Astrocyte of the spinal cord (primary cell): ENCODE measurements at regions not wholly inside any gene's neighbourhood (a gene's known extent, or its start where the extent isn't known, plus 50 kb on each side); places are given as distances from the start of the nearest gene placed in this dataset.
A peak's percentile ranks its signal among the peaks of the same experiment; 100 is the strongest.

Experiments
- DNase-seq: peaks from one replicate; pipeline ENCODE4 v3.0.0; 2011; ENCODE audit warnings: low read depth, low spot score
- H3K4me3 ChIP-seq: 2 replicates; pipeline ENCODE4 v1.5.1; 2011; ENCODE audit warnings: low read depth, mild to moderate bottlenecking, low read length, moderate library complexity
- in situ Hi-C: cut with HindIII; loops from 2 replicates; pipeline ENCODE4 v1.10.0; 2017; ENCODE audit warnings: low sequenced_read_pairs
- TF ChIP-seq, protein P1 (sequence below): IDR thresholded peaks from 2 replicates; pipeline ENCODE4 v1.5.1; 2012; ENCODE audit warnings: low read depth, mild to moderate bottlenecking, low read length, inconsistent platforms

DNA sequence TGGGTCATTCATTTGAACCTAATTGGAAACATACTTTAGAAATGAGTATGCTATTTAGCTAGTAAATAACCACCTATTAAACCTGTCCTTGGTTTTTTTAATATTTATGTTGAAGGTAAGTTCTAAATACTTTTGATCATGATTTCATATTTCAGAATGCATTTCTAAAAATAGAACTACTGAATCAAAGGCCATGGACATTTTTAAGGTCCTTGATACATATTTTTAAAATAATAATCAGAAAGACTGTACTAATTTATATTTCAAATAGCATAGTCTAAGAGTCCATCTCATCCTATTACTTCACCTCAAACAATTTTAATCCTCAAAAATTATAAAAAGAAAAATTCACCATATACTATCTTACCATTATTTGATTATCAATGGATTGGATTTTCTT, 102.1 kb upstream of the AKR1E2 start:
- TF ChIP-seq, protein P1, sequence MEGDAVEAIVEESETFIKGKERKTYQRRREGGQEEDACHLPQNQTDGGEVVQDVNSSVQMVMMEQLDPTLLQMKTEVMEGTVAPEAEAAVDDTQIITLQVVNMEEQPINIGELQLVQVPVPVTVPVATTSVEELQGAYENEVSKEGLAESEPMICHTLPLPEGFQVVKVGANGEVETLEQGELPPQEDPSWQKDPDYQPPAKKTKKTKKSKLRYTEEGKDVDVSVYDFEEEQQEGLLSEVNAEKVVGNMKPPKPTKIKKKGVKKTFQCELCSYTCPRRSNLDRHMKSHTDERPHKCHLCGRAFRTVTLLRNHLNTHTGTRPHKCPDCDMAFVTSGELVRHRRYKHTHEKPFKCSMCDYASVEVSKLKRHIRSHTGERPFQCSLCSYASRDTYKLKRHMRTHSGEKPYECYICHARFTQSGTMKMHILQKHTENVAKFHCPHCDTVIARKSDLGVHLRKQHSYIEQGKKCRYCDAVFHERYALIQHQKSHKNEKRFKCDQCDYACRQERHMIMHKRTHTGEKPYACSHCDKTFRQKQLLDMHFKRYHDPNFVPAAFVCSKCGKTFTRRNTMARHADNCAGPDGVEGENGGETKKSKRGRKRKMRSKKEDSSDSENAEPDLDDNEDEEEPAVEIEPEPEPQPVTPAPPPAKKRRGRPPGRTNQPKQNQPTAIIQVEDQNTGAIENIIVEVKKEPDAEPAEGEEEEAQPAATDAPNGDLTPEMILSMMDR = no peak
- no peak for DNase-seq
- in situ Hi-C loops = no loop called here
- H3K4me3 ChIP-seq = no peak overlapping the region

DNA sequence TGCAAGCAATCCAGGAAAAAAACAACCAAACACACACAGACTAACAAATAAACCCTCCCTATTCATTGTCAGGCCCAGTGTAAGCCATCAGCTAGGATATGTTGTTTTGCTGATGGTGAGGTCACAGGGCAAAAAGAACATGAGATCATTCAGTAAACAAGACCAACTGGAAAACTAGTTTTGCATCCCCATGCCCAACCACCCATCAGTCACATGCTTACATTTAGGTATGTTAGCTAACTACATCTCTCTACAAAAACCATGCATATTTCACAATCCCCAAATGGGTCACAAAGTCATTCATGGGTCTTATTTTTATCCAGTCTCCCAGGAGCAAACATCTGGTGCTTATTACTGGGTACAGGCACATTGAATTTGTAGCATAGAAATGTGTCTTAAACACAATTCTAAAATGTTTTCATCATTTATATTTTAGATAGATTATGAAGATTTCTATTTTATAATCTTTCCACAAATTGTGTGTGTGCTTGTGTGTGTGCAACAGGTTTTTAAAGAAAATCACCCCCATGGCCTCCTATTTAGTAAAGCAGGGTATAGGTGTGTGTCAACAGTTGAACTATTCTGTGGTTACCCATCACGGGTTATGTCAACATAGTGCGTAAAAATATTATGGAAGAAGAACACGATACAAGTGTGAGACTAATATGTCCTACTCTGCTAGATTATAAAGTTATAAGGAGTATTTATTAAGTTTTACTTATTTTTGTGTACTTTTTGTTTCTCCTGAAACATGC, 103.8 kb upstream of the AKR1E2 start:
- H3K4me3 ChIP-seq = no peak overlapping the region
- DNase-seq = peak; percentile 56
- TF ChIP-seq, protein P1 = no peak
- in situ Hi-C loops = no loop called here

DNA sequence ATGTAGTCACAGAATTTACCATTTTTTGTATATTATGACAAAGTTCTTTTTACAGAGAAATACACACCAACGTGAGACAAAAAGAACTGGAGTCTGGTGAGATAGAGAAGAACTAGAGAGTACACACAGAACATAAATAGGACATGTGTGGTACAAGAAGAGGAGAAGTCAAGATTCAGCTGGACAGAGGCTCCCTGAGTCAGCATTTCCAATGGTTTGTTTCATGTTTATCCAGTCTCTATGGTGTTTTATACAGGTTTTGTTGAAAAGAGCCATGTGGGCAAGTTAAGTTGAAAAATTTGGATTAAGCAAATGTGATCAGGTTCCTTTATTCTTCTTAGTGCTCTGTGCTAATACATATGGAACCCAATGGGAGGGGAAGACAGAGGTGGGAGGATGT, 105.5 kb upstream of the AKR1E2 start:
- DNase-seq = peak; percentile 57
- no peak overlapping the region for H3K4me3 ChIP-seq
- in situ Hi-C loops = no loop called here
- TF ChIP-seq, protein P1 = no peak

DNA sequence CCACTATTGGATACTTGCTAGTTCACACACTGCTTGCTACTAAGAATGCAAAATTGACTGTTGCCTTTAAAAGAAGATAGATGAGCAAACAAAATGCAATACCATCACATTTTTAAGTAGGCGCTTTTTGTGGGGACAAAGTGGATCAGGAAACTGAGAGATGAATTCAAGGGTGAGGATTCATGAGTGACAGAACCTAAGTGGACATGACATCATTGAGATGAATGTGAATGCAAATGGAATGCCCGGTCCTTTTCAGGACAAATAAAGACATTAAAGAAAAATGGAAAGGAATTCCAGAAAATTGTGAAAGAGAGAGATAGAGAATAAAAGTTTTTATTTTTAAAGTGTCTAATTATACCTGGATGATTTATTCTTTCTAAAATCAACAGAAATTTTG, 106.3 kb upstream of the AKR1E2 start:
- in situ Hi-C loops = no loop called here
- DNase-seq = no peak
- TF ChIP-seq, protein P1 = no peak
- H3K4me3 ChIP-seq = no peak overlapping the region

DNA sequence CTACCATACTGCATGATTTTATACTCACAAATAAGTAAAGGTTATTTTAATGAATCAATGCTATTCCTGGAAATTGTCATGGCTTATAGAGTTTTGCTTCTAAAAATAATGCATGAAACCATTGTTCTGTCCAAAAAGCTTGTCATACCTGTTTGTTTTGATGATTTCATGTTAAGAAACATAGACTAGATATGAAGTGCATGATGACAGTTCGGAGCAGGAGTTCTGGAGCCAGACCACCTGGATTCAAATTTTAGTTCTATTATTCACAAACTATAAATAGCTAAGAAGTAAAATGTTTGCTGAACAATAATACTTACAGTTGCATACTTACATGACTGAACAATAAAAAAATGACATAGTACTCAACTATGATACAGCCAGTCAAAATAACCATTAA, 107.0 kb upstream of the AKR1E2 start:
- no peak overlapping the region for H3K4me3 ChIP-seq
- TF ChIP-seq, protein P1 = no peak
- no peak for DNase-seq
- in situ Hi-C loops = no loop called here

DNA sequence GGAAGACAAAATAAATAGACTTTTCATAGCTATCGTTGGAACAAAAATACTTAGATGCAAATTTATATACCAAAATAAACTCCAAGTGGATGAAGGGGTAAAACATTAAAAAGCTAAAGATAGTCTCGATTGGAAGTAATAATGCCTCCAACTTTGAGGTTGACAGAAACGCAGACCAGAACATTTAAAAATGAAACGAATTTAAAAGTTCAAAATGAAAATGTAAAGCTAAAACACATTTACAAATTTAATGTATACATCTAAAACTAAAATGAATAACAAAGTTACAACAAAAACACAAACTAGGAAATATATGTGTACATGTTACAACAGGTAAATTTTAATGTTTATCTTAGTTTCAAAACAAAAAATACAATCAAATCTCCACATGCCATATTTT, 107.5 kb upstream of the AKR1E2 start:
- no peak for DNase-seq
- TF ChIP-seq, protein P1 = no peak
- no peak overlapping the region for H3K4me3 ChIP-seq
- in situ Hi-C loops = no loop called here
